Neutrophil (primary cell): ENCODE measurements at regions not wholly inside any gene's neighbourhood (a gene's known extent, or its start where the extent isn't known, plus 50 kb on each side); places are given as distances from the start of the nearest gene placed in this dataset.

Source experiments
- H3K27ac ChIP-seq: fragments of 200-600 bp; sonication (generic); 2 replicates; pipeline ENCODE4 v1.5.1; 2016; ENCODE audit warnings: mild to moderate bottlenecking, moderate library complexity
- H3K27me3 ChIP-seq: fragments of 200-600 bp; sonication (generic); 2 replicates; pipeline ENCODE4 v1.6.0; 2016; ENCODE audit warnings: mild to moderate bottlenecking
- H3K36me3 ChIP-seq: fragments of 200-600 bp; sonication (generic); 2 replicates; pipeline ENCODE4 v1.5.1; 2017
- H3K4me1 ChIP-seq, 2 experiments: fragments of 200-600 bp in 1 of 2; sonication (generic) in 1 of 2; 1 replicate in 1 of 2; 2 replicates in 1 of 2; pipeline versions ENCODE4 v1.5.1 to v1.6.1; 2013 to 2016; ENCODE audit warnings: low read depth in 1 of 2, low read length in 1 of 2, mild to moderate bottlenecking in 1 of 2, moderate library complexity in 1 of 2; ENCODE audit not compliant: control insufficient read depth in 1 of 2, insufficient read depth in 1 of 2
- H3K4me3 ChIP-seq, 2 experiments: fragments of 200-600 bp in 1 of 2; sonication (generic) in 1 of 2; 1 replicate in 1 of 2; 2 replicates in 1 of 2; pipeline ENCODE4 v1.5.1; 2013 to 2016; ENCODE audit warnings: low read depth in 1 of 2, low read length in 1 of 2, mild to moderate bottlenecking in 1 of 2, moderate library complexity in 1 of 2
- H3K9me3 ChIP-seq: fragments of 200-600 bp; sonication (generic); 2 replicates; pipeline ENCODE4 v1.5.1; 2016
- TF ChIP-seq, protein P1 (sequence below): fragments of 200-600 bp; sonication (generic); IDR thresholded peaks from 2 replicates; pipeline ENCODE4 v1.5.1; 2016; ENCODE audit warnings: antibody characterized with exemption

GRCh38 chr1:22262583-22262982 lies 119.7 kb upstream of the WNT4 start:
- Histone ChIP-seq H3K9me3 (no peaks in the 10 kb centered on the region), H3K36me3 (no peaks in the 10 kb centered on the region), H3K4me3 (no peak overlapping the region), H3K27ac (no peak overlapping the region), H3K4me1 (no peaks in the 10 kb centered on the region), H3K27me3 (no peaks in the 10 kb centered on the region)
- TF ChIP-seq, protein P1, sequence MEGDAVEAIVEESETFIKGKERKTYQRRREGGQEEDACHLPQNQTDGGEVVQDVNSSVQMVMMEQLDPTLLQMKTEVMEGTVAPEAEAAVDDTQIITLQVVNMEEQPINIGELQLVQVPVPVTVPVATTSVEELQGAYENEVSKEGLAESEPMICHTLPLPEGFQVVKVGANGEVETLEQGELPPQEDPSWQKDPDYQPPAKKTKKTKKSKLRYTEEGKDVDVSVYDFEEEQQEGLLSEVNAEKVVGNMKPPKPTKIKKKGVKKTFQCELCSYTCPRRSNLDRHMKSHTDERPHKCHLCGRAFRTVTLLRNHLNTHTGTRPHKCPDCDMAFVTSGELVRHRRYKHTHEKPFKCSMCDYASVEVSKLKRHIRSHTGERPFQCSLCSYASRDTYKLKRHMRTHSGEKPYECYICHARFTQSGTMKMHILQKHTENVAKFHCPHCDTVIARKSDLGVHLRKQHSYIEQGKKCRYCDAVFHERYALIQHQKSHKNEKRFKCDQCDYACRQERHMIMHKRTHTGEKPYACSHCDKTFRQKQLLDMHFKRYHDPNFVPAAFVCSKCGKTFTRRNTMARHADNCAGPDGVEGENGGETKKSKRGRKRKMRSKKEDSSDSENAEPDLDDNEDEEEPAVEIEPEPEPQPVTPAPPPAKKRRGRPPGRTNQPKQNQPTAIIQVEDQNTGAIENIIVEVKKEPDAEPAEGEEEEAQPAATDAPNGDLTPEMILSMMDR, result no peak

DNA sequence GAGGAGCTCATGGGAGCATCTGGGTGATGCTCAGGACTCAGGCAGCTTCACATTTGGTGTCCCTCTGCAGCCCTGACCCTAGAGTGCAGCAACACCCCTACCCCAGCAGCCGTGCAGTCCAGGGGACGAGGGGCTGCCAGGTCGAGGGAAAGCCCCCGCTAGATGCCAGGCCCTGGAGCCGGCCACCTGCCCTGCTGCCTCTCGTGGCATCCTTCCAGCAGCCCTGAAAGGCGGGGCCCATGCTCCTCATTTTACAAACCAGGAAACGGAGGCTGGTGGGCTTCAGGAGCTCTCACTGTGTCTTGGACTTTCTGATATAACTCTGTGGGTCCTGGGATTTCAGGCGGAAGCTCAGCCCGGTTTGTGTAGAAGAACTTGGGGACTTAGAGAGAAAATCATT lies 120.5 kb upstream of the WNT4 start:
- TF ChIP-seq, protein P1, result no peak
- Histone ChIP-seq H3K36me3 (no peaks in the 10 kb centered on the region), H3K4me1 (no peaks in the 10 kb centered on the region), H3K27me3 (no peaks in the 10 kb centered on the region), H3K9me3 (no peaks in the 10 kb centered on the region), H3K27ac (no peak overlapping the region), H3K4me3 (no peak overlapping the region)

GRCh38 chr1:22264464-22265341 lies 121.8 kb upstream of the WNT4 start:
- no peaks in the 10 kb centered on the region for H3K9me3 ChIP-seq
- TF ChIP-seq, protein P1, result no peak
- H3K27me3 ChIP-seq, result no peaks in the 10 kb centered on the region
- H3K4me3 ChIP-seq, result no peak overlapping the region
- H3K36me3 ChIP-seq, result no peaks in the 10 kb centered on the region
- no peaks in the 10 kb centered on the region for H3K4me1 ChIP-seq
- H3K27ac ChIP-seq, result no peak overlapping the region

GRCh38 chr1:22266141-22266540 lies 123.2 kb upstream of the WNT4 start:
- no peaks in the 10 kb centered on the region for H3K36me3 ChIP-seq
- no peak overlapping the region for H3K4me3 ChIP-seq
- H3K27me3 ChIP-seq, result no peaks in the 10 kb centered on the region
- no peak overlapping the region for H3K27ac ChIP-seq
- TF ChIP-seq, protein P1, result no peak
- no peaks in the 10 kb centered on the region for H3K9me3 ChIP-seq
- H3K4me1 ChIP-seq, result no peaks in the 10 kb centered on the region

DNA sequence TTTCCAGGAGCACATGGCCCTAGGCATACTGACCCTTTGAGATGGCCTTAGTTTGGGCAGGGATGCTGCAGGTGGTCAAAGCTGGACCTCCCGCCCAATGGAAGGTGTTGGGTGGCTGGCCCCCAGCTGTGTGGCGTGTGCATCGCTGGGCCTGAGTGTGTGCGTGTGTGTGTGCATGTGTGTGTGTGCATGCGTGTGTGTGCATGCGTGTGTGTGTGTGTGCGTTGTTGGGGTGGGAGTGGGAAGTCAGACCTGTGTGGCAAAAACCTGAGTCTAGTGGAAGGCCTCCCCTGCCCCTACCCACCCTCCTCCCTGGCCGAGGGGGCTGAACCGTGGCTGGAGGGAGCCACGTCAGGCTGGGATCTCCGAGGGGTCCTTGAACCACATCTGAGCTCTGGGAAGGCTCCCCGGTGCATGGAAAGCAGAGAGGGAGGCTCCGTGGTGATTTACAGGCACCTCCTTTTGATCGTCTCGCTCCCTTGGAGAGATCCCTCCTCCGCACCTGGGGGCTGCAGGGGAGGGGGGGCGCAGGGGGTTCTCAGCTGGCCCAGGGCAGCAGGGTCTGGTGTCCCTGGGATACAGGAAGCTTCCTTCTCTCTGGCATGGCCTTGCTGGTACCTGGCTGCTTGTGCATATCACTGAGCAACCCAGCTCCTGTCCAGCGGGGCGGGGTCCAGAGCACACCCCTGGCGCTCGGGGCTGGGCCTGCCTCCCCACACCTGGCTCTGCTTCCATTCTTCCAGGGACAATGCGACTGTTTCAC lies 124.7 kb upstream of the WNT4 start:
- Histone ChIP-seq H3K36me3 (no peaks in the 10 kb centered on the region), H3K27ac (no peak overlapping the region), H3K9me3 (no peaks in the 10 kb centered on the region), H3K4me1 (no peaks in the 10 kb centered on the region), H3K4me3 (no peak overlapping the region), H3K27me3 (peaks cover 3% of the 10 kb centered on the region)
- TF ChIP-seq, protein P1, result no peak
